Osteoblast (primary cell): ENCODE measurements at regions not wholly inside any gene's neighbourhood (a gene's known extent, or its start where the extent isn't known, plus 50 kb on each side); places are given as distances from the start of the nearest gene placed in this dataset.

Source experiments
- DNase-seq: peaks from one replicate; pipeline ENCODE4 v3.0.0; 2011; ENCODE audit warnings: low spot score, mixed read lengths; ENCODE audit not compliant: insufficient read length; ENCODE audit errors: missing footprints
- H2AFZ ChIP-seq: 2 replicates; pipeline ENCODE4 v1.6.0; 2011; ENCODE audit warnings: mild to moderate bottlenecking, low read length
- H3K27ac ChIP-seq: 2 replicates; pipeline ENCODE4 v1.5.1; 2011; ENCODE audit warnings: mild to moderate bottlenecking, low read depth, low read length, moderate library complexity
- H3K27me3 ChIP-seq: 2 replicates; pipeline ENCODE4 v1.6.0; 2012; ENCODE audit warnings: mild to moderate bottlenecking, control low read depth, inconsistent platforms, low read length, moderate library complexity; ENCODE audit not compliant: insufficient read depth
- H3K36me3 ChIP-seq: 2 replicates; pipeline ENCODE4 v1.5.1; 2011; ENCODE audit warnings: mild to moderate bottlenecking, low read length, control low read depth, moderate library complexity; ENCODE audit not compliant: insufficient read depth
- H3K4me1 ChIP-seq: 2 replicates; pipeline ENCODE4 v1.5.1; 2011; ENCODE audit warnings: mild to moderate bottlenecking, low read length, control low read depth, moderate library complexity; ENCODE audit not compliant: insufficient read depth
- H3K4me2 ChIP-seq: 2 replicates; pipeline ENCODE4 v1.6.0; 2011; ENCODE audit warnings: mild to moderate bottlenecking, low read length; ENCODE audit not compliant: insufficient read depth
- H3K4me3 ChIP-seq: fragments of 200-600 bp; sonication (generic); 3 replicates; pipeline ENCODE4 v1.5.1; 2012; ENCODE audit warnings: mild to moderate bottlenecking, low read length, inconsistent platforms; ENCODE audit not compliant: insufficient read depth
- H3K79me2 ChIP-seq: 2 replicates; pipeline ENCODE4 v1.6.0; 2012; ENCODE audit warnings: mild to moderate bottlenecking, low read length, control low read depth, inconsistent platforms; ENCODE audit not compliant: insufficient read depth
- H3K9me3 ChIP-seq: 2 replicates; pipeline ENCODE4 v1.5.1; 2011; ENCODE audit warnings: low read depth, low read length, control low read depth
- H4K20me1 ChIP-seq: 2 replicates; pipeline ENCODE4 v1.6.0; 2012; ENCODE audit warnings: mild to moderate bottlenecking, low read length, control low read depth; ENCODE audit not compliant: insufficient read depth
- TF ChIP-seq, protein P1 (sequence below): IDR thresholded peaks from 2 replicates; pipeline ENCODE4 v1.5.1; 2011; ENCODE audit warnings: mild to moderate bottlenecking, low read depth, low read length, moderate library complexity; ENCODE audit errors: extremely low read depth

DNA sequence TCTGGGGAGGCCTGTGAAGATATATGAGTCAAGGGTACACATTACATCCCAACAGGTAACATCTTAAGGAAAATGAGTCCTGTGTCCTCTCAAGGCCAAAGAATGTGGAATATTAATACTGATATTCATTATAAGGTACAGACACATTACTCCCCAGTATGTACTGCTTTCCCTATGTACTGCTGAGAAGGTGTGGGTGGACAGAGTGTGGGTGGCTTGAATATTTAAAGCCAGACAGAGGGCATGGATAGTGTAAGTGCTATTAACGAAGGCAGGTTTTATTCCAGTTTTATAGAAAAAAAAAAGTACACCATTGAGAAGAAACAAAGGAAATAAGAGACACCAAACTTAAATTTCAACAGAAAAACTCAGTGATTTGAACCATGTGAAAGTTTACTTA, 1054.4 kb downstream of the XPNPEP1 start:
- no peak overlapping the region for H2AFZ ChIP-seq
- H3K4me1 ChIP-seq = no peaks in the 10 kb centered on the region
- no peaks in the 10 kb centered on the region for H3K27me3 ChIP-seq
- H3K4me3 ChIP-seq = no peak overlapping the region
- H3K27ac ChIP-seq = no peak overlapping the region
- no peaks in the 10 kb centered on the region for H4K20me1 ChIP-seq
- no peaks in the 10 kb centered on the region for H3K79me2 ChIP-seq
- TF ChIP-seq, protein P1, sequence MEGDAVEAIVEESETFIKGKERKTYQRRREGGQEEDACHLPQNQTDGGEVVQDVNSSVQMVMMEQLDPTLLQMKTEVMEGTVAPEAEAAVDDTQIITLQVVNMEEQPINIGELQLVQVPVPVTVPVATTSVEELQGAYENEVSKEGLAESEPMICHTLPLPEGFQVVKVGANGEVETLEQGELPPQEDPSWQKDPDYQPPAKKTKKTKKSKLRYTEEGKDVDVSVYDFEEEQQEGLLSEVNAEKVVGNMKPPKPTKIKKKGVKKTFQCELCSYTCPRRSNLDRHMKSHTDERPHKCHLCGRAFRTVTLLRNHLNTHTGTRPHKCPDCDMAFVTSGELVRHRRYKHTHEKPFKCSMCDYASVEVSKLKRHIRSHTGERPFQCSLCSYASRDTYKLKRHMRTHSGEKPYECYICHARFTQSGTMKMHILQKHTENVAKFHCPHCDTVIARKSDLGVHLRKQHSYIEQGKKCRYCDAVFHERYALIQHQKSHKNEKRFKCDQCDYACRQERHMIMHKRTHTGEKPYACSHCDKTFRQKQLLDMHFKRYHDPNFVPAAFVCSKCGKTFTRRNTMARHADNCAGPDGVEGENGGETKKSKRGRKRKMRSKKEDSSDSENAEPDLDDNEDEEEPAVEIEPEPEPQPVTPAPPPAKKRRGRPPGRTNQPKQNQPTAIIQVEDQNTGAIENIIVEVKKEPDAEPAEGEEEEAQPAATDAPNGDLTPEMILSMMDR = no peak
- no peaks in the 10 kb centered on the region for H3K36me3 ChIP-seq
- peaks cover 2% of the 10 kb centered on the region for H3K9me3 ChIP-seq
- H3K4me2 ChIP-seq = no peak overlapping the region
- no peak for DNase-seq

DNA sequence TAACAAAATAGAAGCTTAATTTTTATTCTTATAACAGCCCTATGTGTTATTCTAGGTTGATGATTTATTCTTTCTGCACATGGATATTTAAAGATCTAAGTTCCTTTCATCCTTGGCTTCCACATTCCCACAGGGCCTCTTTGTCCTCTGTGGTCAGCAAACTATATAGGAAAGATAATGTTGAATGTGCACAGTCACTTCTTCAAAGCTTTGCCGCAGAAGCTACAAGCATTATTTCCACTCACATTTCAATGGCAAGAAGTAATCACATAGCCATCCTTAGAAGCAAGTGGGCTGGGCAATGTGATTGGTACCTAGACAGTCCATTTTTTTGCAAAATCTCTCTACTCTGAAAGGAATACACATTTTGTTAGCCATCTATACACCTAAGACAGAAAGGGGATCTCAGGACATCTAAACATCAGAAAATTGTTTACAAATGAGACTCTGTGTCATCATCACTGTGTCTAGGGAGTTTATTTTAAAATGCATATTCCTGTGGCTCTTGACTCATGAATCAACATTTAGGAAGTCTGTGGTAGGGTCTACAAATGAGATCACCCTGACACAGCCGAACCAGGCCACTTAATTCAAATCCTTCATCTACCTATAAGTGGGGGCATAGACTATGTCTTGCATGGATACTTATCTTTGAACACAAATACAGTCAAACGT, 1060.5 kb downstream of the XPNPEP1 start:
- DNase-seq = no peak
- H3K4me3 ChIP-seq = no peak overlapping the region
- H3K4me2 ChIP-seq = no peak overlapping the region
- TF ChIP-seq, protein P1 = no peak
- H3K4me1 ChIP-seq = no peaks in the 10 kb centered on the region
- no peak overlapping the region for H2AFZ ChIP-seq
- H4K20me1 ChIP-seq = no peaks in the 10 kb centered on the region
- H3K79me2 ChIP-seq = no peaks in the 10 kb centered on the region
- peaks cover 2% of the 10 kb centered on the region for H3K9me3 ChIP-seq
- H3K27me3 ChIP-seq = no peaks in the 10 kb centered on the region
- H3K36me3 ChIP-seq = no peaks in the 10 kb centered on the region
- no peak overlapping the region for H3K27ac ChIP-seq

DNA sequence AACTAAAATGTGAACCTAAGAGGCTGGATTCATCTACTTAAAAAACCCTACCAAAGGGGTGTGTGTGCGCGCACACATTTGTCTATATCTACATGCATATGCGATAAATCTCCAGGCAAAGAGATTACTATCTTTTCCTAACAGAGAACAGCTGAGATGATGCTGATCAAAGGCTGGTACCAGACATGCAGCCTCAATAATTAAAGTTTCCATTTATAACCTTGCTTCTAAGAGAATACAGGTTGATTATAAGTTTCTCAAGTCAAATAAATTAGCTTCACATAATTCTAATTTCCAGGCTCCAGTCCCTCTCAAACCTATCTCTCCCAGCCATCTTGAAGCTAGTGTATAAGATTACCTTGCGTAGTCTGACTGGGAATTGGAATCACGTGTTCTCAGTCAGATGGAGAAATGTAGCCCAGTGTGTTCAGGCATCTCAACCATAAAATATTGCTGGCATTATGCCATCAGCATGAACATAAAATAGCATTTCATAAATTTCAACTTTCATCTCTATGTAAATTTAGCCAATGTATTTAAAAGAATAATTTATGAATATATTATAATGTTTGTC, 1062.0 kb downstream of the XPNPEP1 start:
- no peaks in the 10 kb centered on the region for H3K79me2 ChIP-seq
- H3K36me3 ChIP-seq = no peaks in the 10 kb centered on the region
- no peaks in the 10 kb centered on the region for H4K20me1 ChIP-seq
- no peaks in the 10 kb centered on the region for H3K9me3 ChIP-seq
- TF ChIP-seq, protein P1 = no peak
- DNase-seq = no peak
- H3K4me2 ChIP-seq = no peak overlapping the region
- H2AFZ ChIP-seq = no peak overlapping the region
- H3K4me1 ChIP-seq = no peaks in the 10 kb centered on the region
- H3K27ac ChIP-seq = no peak overlapping the region
- no peak overlapping the region for H3K4me3 ChIP-seq
- no peaks in the 10 kb centered on the region for H3K27me3 ChIP-seq

DNA sequence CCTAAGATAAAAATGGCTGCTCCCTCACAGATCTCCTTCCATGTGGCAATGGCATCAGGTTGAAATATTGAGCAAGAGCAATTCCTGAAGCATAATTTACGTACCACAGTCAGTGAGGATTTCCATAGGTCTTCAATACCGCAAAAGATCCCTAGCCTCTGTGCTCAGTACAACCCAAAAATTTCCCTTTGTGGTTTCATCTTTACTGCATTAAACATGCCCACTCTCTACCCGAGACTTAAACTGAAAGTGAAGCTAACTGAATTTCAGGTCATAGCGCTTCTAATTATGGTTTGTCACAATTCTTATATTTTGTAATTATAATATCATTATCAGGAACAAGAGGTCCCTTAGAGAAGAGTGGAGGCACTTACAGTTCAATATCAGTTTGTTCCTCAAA, 1071.1 kb downstream of the XPNPEP1 start:
- no peak overlapping the region for H3K27ac ChIP-seq
- H3K36me3 ChIP-seq = no peaks in the 10 kb centered on the region
- TF ChIP-seq, protein P1 = no peak
- H3K27me3 ChIP-seq = no peaks in the 10 kb centered on the region
- no peak overlapping the region for H3K4me3 ChIP-seq
- H3K9me3 ChIP-seq = no peaks in the 10 kb centered on the region
- H3K4me2 ChIP-seq = no peak overlapping the region
- DNase-seq = no peak
- H3K4me1 ChIP-seq = no peaks in the 10 kb centered on the region
- no peaks in the 10 kb centered on the region for H4K20me1 ChIP-seq
- no peaks in the 10 kb centered on the region for H3K79me2 ChIP-seq
- H2AFZ ChIP-seq = no peak overlapping the region
